Cardiac fibroblast (primary cell): ENCODE measurements at regions not wholly inside any gene's neighbourhood (a gene's known extent, or its start where the extent isn't known, plus 50 kb on each side); places are given as distances from the start of the nearest gene placed in this dataset.

Experiments
- DNase-seq, 2 donors: peaks; one replicate each; pipeline versions ENCODE4 v3.0.0 to v3.0.0-alpha.2; 2010; ENCODE audit warnings: low read depth in 2 of 2
- H3K4me3 ChIP-seq, 2 donors: replicated peaks in 1 of 2; 1 replicate in 1 of 2; 2 replicates in 1 of 2; pipeline ENCODE4 v1.5.1; 2011; ENCODE audit warnings: low read depth in 2 of 2, low read length in 2 of 2, mild to moderate bottlenecking in 2 of 2, moderate library complexity in 1 of 2
- TF ChIP-seq, protein P1 (sequence below): IDR thresholded peaks from one replicate; pipeline ENCODE4 v1.5.1; 2011; ENCODE audit warnings: low read depth, mild to moderate bottlenecking, low read length, inconsistent platforms

GRCh38 chr5:2663489-2663888 lies 88.0 kb downstream of the IRX2 start:
- TF ChIP-seq, protein P1, sequence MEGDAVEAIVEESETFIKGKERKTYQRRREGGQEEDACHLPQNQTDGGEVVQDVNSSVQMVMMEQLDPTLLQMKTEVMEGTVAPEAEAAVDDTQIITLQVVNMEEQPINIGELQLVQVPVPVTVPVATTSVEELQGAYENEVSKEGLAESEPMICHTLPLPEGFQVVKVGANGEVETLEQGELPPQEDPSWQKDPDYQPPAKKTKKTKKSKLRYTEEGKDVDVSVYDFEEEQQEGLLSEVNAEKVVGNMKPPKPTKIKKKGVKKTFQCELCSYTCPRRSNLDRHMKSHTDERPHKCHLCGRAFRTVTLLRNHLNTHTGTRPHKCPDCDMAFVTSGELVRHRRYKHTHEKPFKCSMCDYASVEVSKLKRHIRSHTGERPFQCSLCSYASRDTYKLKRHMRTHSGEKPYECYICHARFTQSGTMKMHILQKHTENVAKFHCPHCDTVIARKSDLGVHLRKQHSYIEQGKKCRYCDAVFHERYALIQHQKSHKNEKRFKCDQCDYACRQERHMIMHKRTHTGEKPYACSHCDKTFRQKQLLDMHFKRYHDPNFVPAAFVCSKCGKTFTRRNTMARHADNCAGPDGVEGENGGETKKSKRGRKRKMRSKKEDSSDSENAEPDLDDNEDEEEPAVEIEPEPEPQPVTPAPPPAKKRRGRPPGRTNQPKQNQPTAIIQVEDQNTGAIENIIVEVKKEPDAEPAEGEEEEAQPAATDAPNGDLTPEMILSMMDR, result no peak
- DNase-seq, result no peak
- H3K4me3 ChIP-seq, result no peak overlapping the region

- no peak for DNase-seq
- H3K4me3 ChIP-seq, result no peak overlapping the region
- TF ChIP-seq, protein P1, result no peak
Observed at GRCh38 chr5:2660315-2660714, 91.2 kb downstream of the IRX2 start.

DNA sequence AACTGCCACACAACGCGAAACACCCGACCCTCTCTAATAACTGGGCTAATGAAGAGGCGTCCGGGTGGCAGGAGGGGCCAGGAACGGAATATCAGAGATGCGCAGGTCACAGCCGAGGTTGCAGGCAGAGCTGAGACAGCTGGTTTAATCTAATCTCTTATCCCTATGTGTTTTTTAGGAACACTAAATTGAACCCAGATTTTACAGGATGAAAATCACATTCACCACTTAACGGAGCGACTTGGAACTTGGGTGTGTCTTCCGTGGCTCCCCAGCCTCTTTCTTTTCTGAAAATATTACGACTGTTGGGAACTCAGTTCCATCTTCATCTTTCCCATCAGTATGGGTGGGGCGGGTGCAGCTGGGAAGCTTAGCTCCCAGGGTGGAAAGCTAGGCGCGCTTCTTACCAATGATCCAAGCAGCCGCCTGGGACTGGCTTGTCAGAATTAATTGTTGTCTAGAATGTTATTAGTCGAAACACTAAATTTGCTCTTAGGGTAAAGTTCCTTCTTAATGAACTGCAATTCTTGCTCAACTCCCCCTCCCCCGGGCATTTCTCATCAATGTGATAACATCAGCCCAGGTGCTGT lies 92.5 kb downstream of the IRX2 start:
- TF ChIP-seq, protein P1, result no peak

GRCh38 chr5:2658447-2658846 lies 93.0 kb downstream of the IRX2 start:
- no peak overlapping the region for H3K4me3 ChIP-seq

More for the DNA sequence above, 92.5 kb downstream of the IRX2 start:
- no peak overlapping the region for H3K4me3 ChIP-seq
- DNase-seq, result no peak

DNA sequence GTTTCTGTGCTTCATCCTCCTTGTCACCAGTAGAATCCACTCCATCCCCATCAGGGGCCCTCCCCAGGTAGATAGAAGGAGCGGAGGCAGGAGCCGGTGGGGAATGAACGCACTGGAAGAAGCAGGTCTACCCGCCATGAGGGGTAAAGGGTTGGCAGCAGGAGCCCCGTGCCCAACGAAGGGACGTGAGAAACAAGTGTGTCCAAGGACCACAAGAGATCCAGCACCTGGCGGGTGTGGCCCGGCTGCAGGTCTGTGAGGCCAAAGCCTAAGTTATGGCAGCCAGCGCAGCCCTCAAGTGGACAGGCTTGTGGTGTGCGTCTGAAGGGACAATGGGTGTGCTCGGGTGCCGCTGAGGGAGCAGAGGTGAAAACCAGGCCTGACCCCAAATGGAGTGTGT lies 94.3 kb downstream of the IRX2 start:
- TF ChIP-seq, protein P1, result no peak

More at GRCh38 chr5:2658447-2658846, 93.0 kb downstream of the IRX2 start:
- TF ChIP-seq, protein P1, result no peak
- DNase-seq, result no peak

DNA sequence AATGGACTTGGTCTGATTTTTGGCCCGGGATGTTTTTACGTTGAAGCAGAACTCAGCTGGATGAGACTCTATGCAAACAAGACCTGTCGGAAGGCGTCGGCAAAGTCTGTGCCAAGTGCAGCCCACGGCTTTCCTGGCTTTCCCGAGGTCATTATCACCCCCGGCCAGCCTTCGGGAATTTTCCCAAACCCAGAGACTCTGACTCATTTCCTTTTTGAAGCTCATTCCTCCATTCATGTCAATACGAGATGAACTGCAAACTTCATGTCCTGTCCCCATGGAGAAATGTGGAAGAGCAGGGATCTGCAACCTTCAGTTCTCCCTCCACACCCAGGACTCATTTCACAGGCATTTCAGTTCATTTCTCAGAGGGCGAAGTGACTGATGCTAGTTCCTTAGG lies 95.3 kb downstream of the IRX2 start:
- TF ChIP-seq, protein P1, result no peak
- no peak overlapping the region for H3K4me3 ChIP-seq
- DNase-seq, result peak in 1 of 2 donors; percentile 46

More for the DNA sequence above, 94.3 kb downstream of the IRX2 start:
- DNase-seq, result no peak
- H3K4me3 ChIP-seq, result no peak overlapping the region

- TF ChIP-seq, protein P1, result no peak
- DNase-seq, result no peak
- H3K4me3 ChIP-seq, result no peak overlapping the region
Observed at GRCh38 chr5:2653991-2654390, 97.5 kb downstream of the IRX2 start.
